ENCODE measurements at regions not wholly inside any gene's neighbourhood (a gene's known extent, or its start where the extent isn't known, plus 50 kb on each side); places are given as distances from the start of the nearest gene placed in this dataset.
A peak's percentile ranks its signal among the peaks of the same experiment; 100 is the strongest.

DNA sequence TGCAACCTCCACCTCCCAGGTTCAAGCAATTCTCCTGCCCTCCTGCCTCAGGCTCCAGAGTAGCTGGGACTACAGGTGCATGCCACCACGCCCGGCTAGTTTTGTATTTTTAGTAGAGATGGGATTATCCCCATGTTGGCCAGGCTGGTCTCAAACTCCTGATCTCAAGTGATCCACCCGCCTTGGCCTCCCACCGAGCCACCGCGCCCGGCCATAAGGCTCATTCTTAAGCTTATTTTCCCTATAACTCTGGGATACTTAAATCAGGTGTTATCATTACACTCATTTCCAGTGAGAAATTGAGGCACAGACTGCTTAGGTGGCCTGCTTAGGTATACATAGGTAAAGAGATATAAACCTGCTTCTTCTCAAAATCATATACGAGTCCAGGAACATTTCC, 188.3 kb upstream of the MTNR1B start:
- H3K9ac ChIP-seq = no peak overlapping the region
- DNase-seq (ENCODE audit: low spot score) = no peak
- H3K27me3 Mint-ChIP-seq (ENCODE audit: insufficient read depth, low read depth) = no peaks in the 10 kb centered on the region

DNA sequence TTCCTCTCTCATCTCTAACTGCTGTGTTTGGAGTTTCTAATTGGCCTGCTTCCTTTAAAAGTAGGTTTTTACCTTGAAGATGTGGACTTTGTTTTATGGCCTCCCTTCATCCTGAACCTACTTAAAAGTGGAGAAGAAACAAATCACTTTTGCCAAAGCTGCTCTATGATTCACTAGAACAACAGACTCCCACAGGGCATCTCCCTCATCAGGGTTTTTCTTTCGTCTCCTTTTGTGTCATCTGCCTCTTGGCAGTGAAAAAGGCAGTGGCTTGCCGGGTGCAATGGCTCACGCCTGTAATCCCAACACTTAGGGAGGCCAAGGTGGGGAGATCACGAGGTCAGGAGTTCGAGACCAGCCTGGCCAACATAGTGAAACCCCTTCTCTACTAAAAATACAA, 186.6 kb upstream of the MTNR1B start:
- no peak for DNase-seq (ENCODE audit: low spot score)
- Mint-ChIP-seq H3K4me3 (no peak overlapping the region), H3K4me1 (peaks cover 14% of the 10 kb centered on the region), H3K9me3 (no peaks in the 10 kb centered on the region), H3K27me3 (ENCODE audit: insufficient read depth, low read depth) (no peaks in the 10 kb centered on the region), H3K27ac (no peak overlapping the region), H3K36me3 (peaks cover 2% of the 10 kb centered on the region)
- no peak overlapping the region for H3K9ac ChIP-seq
- no peaks in the 10 kb centered on the region for H3K27me3 ChIP-seq
- no peaks in the 10 kb centered on the region for H3K36me3 ChIP-seq
- H4K20me1 ChIP-seq (ENCODE audit: low read depth) = no peaks in the 10 kb centered on the region
- no peak overlapping the region for H2AFZ ChIP-seq (replicated peaks)
- H3K4me1 ChIP-seq = peaks cover 28% of the 10 kb centered on the region
- H3K79me2 ChIP-seq (ENCODE audit: low read depth) = no peaks in the 10 kb centered on the region
- no peak overlapping the region for H3K4me2 ChIP-seq
- no peaks in the 10 kb centered on the region for H3K9me3 ChIP-seq (ENCODE audit: low read depth)
- TF ChIP-seq EZH2phosphoT487 (IDR thresholded peaks at IDR 0.05) (no peak), EZH2 (IDR thresholded peaks at IDR 0.05) (no peak)
- TF ChIP-seq, protein P1, sequence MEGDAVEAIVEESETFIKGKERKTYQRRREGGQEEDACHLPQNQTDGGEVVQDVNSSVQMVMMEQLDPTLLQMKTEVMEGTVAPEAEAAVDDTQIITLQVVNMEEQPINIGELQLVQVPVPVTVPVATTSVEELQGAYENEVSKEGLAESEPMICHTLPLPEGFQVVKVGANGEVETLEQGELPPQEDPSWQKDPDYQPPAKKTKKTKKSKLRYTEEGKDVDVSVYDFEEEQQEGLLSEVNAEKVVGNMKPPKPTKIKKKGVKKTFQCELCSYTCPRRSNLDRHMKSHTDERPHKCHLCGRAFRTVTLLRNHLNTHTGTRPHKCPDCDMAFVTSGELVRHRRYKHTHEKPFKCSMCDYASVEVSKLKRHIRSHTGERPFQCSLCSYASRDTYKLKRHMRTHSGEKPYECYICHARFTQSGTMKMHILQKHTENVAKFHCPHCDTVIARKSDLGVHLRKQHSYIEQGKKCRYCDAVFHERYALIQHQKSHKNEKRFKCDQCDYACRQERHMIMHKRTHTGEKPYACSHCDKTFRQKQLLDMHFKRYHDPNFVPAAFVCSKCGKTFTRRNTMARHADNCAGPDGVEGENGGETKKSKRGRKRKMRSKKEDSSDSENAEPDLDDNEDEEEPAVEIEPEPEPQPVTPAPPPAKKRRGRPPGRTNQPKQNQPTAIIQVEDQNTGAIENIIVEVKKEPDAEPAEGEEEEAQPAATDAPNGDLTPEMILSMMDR (IDR thresholded peaks at IDR 0.05) = no peak
- H3K27ac ChIP-seq = no peak overlapping the region
- no peak overlapping the region for H3K4me3 ChIP-seq
- H3F3A ChIP-seq (ENCODE audit: low read depth) = peaks cover 9% of the 10 kb centered on the region

More for the DNA sequence above, 188.3 kb upstream of the MTNR1B start:
- Histone ChIP-seq H3K27me3 (no peaks in the 10 kb centered on the region), H3K4me3 (no peak overlapping the region), H3K79me2 (ENCODE audit: low read depth) (no peaks in the 10 kb centered on the region), H4K20me1 (ENCODE audit: low read depth) (no peaks in the 10 kb centered on the region), H3K36me3 (no peaks in the 10 kb centered on the region), H3K27ac (no peak overlapping the region), H3K4me2 (no peak overlapping the region), H3K9me3 (ENCODE audit: low read depth) (no peaks in the 10 kb centered on the region), H3K4me1 (peaks cover 28% of the 10 kb centered on the region), H2AFZ (replicated peaks) (no peak overlapping the region), H3F3A (ENCODE audit: low read depth) (peaks cover 9% of the 10 kb centered on the region)
- Mint-ChIP-seq H3K4me3 (no peak overlapping the region), H3K9me3 (no peaks in the 10 kb centered on the region), H3K36me3 (peaks cover 5% of the 10 kb centered on the region), H3K4me1 (peaks cover 14% of the 10 kb centered on the region), H3K27ac (no peak overlapping the region)
- TF ChIP-seq, protein P1 (IDR thresholded peaks at IDR 0.05) = no peak
- no peak for TF ChIP-seq EZH2phosphoT487 (IDR thresholded peaks at IDR 0.05)
- no peak for TF ChIP-seq EZH2 (IDR thresholded peaks at IDR 0.05)

DNA sequence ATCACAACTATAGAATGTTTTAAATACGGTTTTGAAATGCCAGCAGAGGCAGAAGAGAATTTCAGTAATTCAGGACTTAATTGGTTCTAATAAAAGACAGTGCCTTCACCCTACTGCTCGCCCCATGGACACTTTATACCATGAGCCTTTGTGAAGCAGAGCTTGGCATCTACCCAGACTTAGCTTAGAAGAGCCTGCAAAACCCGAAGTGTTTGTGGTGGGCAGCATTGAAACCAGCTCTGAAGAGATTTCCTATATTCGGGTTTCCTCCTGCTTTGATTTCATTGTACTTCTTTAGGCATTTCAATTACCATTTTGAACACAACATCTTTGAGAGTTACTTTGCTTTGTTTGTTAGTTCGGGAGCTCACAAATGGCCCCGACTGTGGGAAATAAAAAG, 185.1 kb upstream of the MTNR1B start:
- no peaks in the 10 kb centered on the region for H4K20me1 ChIP-seq (ENCODE audit: low read depth)
- no peak overlapping the region for H2AFZ ChIP-seq (replicated peaks)
- peaks cover 9% of the 10 kb centered on the region for H3F3A ChIP-seq (ENCODE audit: low read depth)
- H3K36me3 ChIP-seq = no peaks in the 10 kb centered on the region
- H3K9me3 Mint-ChIP-seq = no peaks in the 10 kb centered on the region
- H3K36me3 Mint-ChIP-seq = peaks cover 2% of the 10 kb centered on the region
- peaks cover 5% of the 10 kb centered on the region for H3K4me1 Mint-ChIP-seq
- H3K27ac ChIP-seq = peak overlapping the region; percentile 49
- H3K4me3 Mint-ChIP-seq = no peak overlapping the region
- H3K4me2 ChIP-seq = peak overlapping the region; percentile 39
- no peaks in the 10 kb centered on the region for H3K79me2 ChIP-seq (ENCODE audit: low read depth)
- no peak for DNase-seq (ENCODE audit: low spot score)
- H3K9me3 ChIP-seq (ENCODE audit: low read depth) = no peaks in the 10 kb centered on the region
- H3K27me3 Mint-ChIP-seq (ENCODE audit: insufficient read depth, low read depth) = no peaks in the 10 kb centered on the region
- peaks cover 20% of the 10 kb centered on the region for H3K4me1 ChIP-seq
- H3K27me3 ChIP-seq = no peaks in the 10 kb centered on the region
- no peak overlapping the region for H3K4me3 ChIP-seq
- H3K9ac ChIP-seq = no peak overlapping the region
- H3K27ac Mint-ChIP-seq = no peak overlapping the region
- TF ChIP-seq EZH2phosphoT487 (IDR thresholded peaks at IDR 0.05) (no peak), EZH2 (IDR thresholded peaks at IDR 0.05) (no peak)
- TF ChIP-seq, protein P1 (IDR thresholded peaks at IDR 0.05) = no peak
